GM23248 (cell line): ENCODE measurements at regions not wholly inside any gene's neighbourhood (a gene's known extent, or its start where the extent isn't known, plus 50 kb on each side); places are given as distances from the start of the nearest gene placed in this dataset.

Experiments
- EZH2 ChIP-seq: fragments of 200-600 bp; sonication (generic); IDR thresholded peaks from 2 replicates; pipeline ENCODE4 v1.6.1; 2018; ENCODE audit warnings: antibody characterized with exemption, mild to moderate bottlenecking; ENCODE audit not compliant: insufficient read depth, poor library complexity, severe bottlenecking
- EZH2phosphoT487 ChIP-seq: fragments of 200-600 bp; sonication (generic); IDR thresholded peaks from 2 replicates; pipeline ENCODE4 v1.6.1; 2018; ENCODE audit warnings: antibody characterized with exemption, moderate library complexity, mild to moderate bottlenecking, low read depth; ENCODE audit not compliant: insufficient read depth

DNA sequence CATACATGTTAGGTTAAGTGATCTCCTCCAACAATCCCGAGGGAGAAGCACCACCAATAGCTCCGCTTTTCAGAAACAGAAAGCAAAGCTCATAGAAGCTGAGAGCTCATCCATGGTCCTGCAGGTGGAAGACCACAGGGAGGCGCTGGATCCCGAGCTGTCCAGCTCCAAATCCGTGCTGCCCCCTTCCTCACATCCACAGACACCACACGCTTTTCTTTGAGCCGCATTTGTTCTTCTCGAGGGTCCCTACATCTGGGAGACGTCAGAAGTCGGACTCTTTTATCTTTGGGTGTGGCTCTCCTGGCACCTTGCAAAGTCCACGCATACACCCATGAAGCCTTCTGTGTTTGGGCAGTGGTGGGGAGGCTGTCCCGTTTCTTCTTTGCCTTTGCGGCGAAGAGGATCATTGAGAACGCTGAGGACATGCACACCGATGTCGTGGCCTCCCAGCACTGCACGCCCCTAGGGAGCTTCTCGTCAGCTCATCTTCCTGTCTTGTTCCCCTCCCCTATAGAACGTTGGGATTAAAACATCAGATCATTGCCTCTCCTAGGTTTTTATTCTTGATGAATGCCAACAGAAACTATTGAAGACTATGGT, 184.8 kb downstream of the TEX29 start:
- TF ChIP-seq EZH2phosphoT487 (no peak), EZH2 (no peak)
